GM19025 (cell line): ENCODE measurements at regions not wholly inside any gene's neighbourhood (a gene's known extent, or its start where the extent isn't known, plus 50 kb on each side); places are given as distances from the start of the nearest gene placed in this dataset.

Source experiments
- ATAC-seq: cut with Tn5 transposase; IDR thresholded peaks from one replicate; pipeline ENCODE4 v1.9.1; 2021; ENCODE audit warnings: mild to moderate bottlenecking, low read depth, moderate library complexity; ENCODE audit not compliant: unreplicated experiment

DNA sequence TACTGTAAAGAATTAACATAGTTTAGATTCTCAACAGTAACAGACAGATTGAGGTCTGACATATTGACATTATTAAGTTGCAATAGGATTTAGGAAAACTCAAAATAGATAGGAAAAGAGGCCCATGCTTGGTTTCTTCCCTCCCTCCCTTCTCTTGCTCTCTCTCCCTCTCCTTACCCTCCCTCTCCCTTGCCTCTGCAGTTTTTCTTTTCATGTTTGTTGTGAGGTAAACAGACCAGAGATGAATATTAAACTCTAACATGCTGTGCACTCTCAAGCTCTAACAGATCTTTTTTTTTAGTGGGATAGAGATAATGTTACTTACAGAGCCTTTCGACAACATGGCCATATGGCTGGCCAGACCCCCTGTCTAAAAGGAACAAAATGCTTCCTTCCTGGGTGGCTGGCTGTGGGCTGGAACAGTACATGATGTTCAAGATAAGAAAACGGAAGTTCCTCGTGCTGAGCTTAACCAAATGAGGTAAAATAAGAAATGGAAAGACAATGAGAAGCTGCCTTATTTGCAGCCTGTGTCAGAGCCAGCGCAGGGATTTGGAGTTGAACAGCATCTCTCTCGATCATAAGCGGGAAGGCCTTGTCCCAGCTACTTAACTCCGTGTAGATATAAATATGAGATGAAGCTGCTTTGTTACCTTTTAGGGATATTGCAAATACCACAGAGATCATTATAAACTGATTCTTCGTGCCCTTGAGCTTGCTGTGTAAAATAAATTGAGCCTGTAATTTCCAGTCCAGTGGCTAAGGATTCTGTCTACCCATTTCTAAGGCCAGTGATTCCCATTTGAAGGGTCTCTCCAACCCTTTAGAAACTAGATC lies 391.9 kb upstream of the NPVF start:
- no peak for ATAC-seq

DNA sequence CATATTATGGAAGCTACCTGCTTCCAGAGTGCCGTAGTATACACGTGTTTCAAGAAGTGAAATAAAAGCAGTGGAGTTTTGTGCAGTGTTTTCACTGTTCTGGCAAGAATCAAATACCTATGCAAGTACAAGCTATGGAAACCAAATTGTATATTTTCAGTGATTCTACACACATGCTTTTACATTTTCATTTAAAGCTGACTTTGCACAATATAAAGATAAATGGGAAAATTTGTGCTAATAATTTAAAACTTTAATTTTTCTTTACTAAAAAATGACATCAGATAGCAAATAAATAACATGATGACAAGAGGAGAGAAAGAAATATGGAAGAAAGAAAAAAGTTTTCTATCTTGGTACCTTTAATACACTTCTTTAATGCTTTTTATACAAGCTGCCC lies 393.7 kb upstream of the NPVF start:
- ATAC-seq = no peak

GRCh38 chr7:25622695-25623094 lies 394.4 kb upstream of the NPVF start:
- no peak for ATAC-seq

GRCh38 chr7:25624051-25624450 lies 395.8 kb upstream of the NPVF start:
- ATAC-seq = no peak

- ATAC-seq = no peak
These were observed 396.5 kb upstream of the NPVF start for GRCh38 chr7:25624833-25625232.

- no peak for ATAC-seq
These were observed 397.2 kb upstream of the NPVF start for GRCh38 chr7:25625306-25625992.

- ATAC-seq = no peak
These were observed 398.3 kb upstream of the NPVF start for GRCh38 chr7:25626451-25627131.

- ATAC-seq = no peak
These were observed 400.2 kb upstream of the NPVF start for GRCh38 chr7:25628446-25628845.

- ATAC-seq = no peak
These were observed 404.3 kb upstream of the NPVF start for GRCh38 chr7:25632616-25633015.

DNA sequence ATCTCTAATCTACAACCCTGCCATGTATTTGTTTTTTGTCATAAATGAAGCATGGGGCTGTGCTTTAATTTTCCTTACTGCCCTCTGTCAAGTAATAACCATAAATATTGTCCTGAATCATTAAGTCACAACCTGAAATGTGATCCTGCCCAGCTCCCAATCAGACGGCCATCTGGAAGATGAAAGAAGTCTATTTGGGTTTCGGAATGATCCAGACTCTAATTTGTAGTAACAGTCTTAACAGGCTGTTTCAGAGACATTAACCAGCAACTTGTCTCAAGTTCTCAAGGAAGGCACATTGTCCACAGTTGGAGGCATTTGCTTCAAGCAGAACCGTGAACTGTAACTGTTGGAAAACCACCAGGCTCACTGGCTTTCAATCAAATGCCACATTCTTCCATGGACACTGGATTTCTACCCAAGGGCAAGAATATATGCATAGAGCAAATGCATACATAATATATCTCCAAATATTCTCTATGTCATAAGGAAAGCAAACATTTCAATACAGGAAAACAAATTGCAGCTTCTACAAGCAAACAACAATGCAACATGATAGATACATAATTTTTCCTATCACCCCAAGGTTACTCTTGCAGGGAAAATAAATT lies 405.2 kb upstream of the NPVF start:
- no peak for ATAC-seq

- no peak for ATAC-seq
These were observed 407.9 kb upstream of the NPVF start for GRCh38 chr7:25636168-25636567.

GRCh38 chr7:25636871-25637283 lies 408.6 kb upstream of the NPVF start:
- ATAC-seq = no peak

DNA sequence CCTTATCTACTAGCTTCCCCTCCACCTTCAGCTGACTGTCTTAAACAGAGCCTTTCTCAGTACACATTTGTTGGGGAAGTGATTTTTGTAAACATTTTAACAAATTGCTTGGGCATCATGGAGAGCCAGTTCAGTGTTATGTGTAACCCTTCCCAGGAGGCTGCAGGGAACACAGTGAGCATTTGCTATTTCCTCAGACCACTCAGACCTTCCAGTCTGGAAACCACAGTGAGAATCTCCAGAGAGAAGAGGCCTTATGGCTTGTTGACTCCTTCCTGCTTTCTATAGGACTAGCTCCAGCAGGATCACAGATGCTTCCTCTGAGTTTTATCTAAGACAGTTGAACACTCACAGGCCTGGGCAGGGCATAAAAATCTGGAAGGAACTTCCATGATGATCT lies 409.8 kb upstream of the NPVF start:
- no peak for ATAC-seq

- ATAC-seq = no peak
These were observed 410.4 kb upstream of the NPVF start for GRCh38 chr7:25638590-25639244.

DNA sequence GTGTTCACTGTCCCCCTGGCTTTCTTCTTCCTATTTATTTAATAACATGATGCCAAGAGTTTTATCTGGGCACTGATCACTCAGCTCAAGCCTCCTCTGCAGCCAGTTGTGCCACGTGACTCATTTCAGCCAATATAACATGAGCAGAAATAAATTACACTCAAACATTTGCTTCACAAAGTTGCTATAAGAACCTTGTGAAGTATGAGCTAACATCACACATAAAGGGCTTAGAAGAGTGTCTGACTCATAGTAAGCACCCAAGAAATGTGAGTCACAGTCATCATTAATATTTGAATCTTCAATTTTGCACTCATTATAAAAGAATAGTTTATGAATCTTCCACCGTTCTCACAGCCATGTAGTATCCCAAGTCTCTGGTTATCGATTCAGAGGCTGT lies 414.6 kb upstream of the NPVF start:
- no peak for ATAC-seq

DNA sequence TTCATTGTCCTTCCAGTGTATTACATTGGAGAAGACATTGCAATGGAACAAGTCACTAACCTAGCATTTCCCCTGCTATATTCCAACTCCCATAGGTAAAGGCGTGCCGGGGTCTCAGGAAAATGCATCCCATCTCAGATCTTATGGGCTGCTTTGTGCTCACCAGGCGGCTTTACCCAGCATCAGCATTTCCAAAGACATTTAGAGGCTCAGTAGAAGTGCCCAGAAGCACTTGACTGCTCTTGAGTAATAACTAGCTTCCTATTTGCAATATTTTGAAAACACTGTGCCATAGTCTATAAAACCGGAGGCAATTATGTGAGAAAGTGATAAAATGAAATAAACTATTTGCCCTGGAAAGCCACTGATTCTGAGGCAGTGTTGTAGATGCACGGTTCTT lies 415.0 kb upstream of the NPVF start:
- ATAC-seq = no peak

DNA sequence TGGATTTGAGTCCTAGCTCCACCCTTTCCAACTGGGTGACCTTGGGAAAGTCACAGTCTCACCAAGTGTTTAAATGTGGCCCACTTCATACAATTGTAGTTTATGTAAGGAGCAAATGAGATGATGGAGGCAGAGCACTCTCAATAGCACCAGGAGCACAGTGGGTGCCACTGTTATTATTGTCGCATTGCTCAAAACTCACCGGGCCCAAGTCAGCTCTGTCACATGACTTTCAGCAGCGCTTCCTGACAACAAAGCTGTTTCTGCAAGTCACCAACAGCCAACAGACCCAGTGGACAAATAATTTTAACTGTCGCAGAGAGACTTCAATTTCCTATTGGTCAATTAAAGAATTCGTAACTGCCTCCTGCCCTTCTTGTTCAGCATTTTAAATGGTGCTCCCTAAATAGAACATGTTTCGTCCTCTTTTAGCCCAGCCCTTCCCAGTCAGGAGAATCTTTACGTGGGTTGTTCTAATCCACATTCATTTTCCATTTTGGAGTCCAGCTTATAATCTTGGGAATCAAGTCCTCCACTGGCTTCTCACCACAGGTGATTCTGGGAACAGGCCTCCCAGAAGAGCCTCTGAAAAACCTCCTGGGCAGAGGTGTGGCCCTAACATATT lies 415.6 kb upstream of the NPVF start:
- no peak for ATAC-seq

GRCh38 chr7:25646726-25647413 lies 418.6 kb upstream of the NPVF start:
- no peak for ATAC-seq

DNA sequence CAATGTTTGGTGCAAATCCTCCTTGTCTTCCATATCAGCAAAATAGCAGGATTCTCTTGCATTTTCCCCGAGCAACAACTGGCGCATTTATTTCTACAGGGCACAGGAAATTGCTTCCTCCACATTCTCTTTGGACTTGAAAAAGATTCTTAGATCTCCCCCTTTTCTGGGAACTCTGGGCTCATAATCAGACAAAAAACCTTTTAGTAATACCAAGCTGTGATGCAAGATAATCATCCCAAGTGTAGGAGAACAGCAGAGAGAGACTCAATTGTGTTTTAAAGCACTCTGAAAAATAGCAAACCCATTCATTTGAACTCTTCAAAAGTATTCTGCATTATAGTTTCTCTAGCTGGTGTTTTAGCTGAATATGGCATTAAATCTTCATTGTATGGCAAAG lies 419.6 kb upstream of the NPVF start:
- no peak for ATAC-seq

GRCh38 chr7:25652366-25652765 lies 424.1 kb upstream of the NPVF start:
- ATAC-seq = no peak
